K562 (cell line): ENCODE measurements at regions not wholly inside any gene's neighbourhood (a gene's known extent, or its start where the extent isn't known, plus 50 kb on each side); places are given as distances from the start of the nearest gene placed in this dataset.

Experiments used
- ETV6 ChIP-seq, 3 experiments: fragments of 150-350 bp in 1 of 3; sonication (generic) in 1 of 3; formaldehyde crosslinking in 1 of 3; IDR thresholded peaks; 2 replicates each; pipeline versions ENCODE4 v1.6.1 to v1.8.0; 2014 to 2022; ENCODE audit warnings: borderline replicate concordance in 2 of 3, low read depth in 2 of 3, antibody characterized with exemption in 1 of 3, low read length in 1 of 3, mild to moderate bottlenecking in 1 of 3, missing genetic modification reagents in 1 of 3
- FIP1L1 ChIP-seq: fragments of 200-400 bp; formaldehyde crosslinking; IDR thresholded peaks from 2 replicates; pipeline ENCODE4 v1.6.1; 2018; ENCODE audit warnings: mild to moderate bottlenecking, low read depth, low read length; ENCODE audit not compliant: poor library complexity, severe bottlenecking
- TF ChIP-seq, protein P1 (sequence below), 3 experiments: IDR thresholded peaks in 2 of 3; conservative IDR thresholded peaks in 1 of 3; 2 replicates each; pipeline ENCODE4 v1.5.1; 2011 to 2012; ENCODE audit warnings: low read length in 3 of 3, mild to moderate bottlenecking in 3 of 3, control low read depth in 2 of 3, improper control_type of control experiment in 1 of 3, inconsistent platforms in 1 of 3, low read depth in 1 of 3, mixed read lengths in 1 of 3, moderate library complexity in 1 of 3; ENCODE audit not compliant: insufficient read depth in 2 of 3
- TF ChIP-seq, protein P2 (sequence below): sonication (generic); formaldehyde crosslinking; IDR thresholded peaks from 2 replicates; pipeline ENCODE4 v1.8.0; 2022; ENCODE audit warnings: mild to moderate bottlenecking, low read depth, missing genetic modification reagents
- TF ChIP-seq, protein P3 (sequence below): sonication (generic); formaldehyde crosslinking; IDR thresholded peaks from 2 replicates; pipeline ENCODE4 v1.5.0; 2020; ENCODE audit warnings: missing genetic modification reagents
- TF ChIP-seq, protein P4 (sequence below): sonication (generic); formaldehyde crosslinking; IDR thresholded peaks from 2 replicates; pipeline ENCODE4 v1.8.1; 2022; ENCODE audit warnings: missing genetic modification reagents

DNA sequence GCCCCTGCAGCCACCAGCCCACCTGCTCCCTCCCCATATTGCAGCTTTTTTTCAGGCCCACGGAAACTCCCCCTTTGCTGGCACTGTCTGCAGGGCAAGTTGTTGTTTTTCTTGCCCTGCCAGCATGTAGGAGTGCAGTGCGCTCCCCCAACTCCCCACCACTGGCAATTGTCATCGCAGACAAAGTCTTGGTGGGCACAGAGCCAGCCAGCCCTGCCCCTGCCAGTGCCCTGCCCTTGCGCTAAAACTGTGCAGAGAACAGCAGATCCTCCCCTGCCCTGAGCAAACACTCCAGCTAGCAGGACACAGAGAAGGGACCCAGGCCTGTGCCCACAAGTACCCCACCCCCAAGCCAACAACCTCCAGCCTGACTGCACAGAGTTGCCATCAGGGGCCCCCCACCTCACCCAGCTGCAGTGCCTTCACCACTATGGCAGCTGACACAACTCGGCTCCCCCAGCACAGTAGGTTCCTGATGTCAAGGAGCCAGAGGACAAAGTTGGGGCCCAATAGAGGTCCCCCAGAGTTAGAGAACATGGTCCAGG, 158.1 kb upstream of the ARHGAP42 start:
- no peak for TF ChIP-seq FIP1L1
- TF ChIP-seq ETV6 (IDR thresholded peaks at IDR 0.05; ENCODE audit: borderline replicate concordance in 1 of 2, low read depth in 2 of 2, low read length in 1 of 2): no peak
- no peak for TF ChIP-seq ETV6 (CRISPR knock-in tag; IDR thresholded peaks at IDR 0.05; ENCODE audit: borderline replicate concordance)
- TF ChIP-seq, protein P1, sequence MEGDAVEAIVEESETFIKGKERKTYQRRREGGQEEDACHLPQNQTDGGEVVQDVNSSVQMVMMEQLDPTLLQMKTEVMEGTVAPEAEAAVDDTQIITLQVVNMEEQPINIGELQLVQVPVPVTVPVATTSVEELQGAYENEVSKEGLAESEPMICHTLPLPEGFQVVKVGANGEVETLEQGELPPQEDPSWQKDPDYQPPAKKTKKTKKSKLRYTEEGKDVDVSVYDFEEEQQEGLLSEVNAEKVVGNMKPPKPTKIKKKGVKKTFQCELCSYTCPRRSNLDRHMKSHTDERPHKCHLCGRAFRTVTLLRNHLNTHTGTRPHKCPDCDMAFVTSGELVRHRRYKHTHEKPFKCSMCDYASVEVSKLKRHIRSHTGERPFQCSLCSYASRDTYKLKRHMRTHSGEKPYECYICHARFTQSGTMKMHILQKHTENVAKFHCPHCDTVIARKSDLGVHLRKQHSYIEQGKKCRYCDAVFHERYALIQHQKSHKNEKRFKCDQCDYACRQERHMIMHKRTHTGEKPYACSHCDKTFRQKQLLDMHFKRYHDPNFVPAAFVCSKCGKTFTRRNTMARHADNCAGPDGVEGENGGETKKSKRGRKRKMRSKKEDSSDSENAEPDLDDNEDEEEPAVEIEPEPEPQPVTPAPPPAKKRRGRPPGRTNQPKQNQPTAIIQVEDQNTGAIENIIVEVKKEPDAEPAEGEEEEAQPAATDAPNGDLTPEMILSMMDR (IDR thresholded peaks at IDR 0.05 in 2 of 3, conservative IDR thresholded peaks at IDR 0.05 in 1 of 3; ENCODE audit: insufficient read depth in 2 of 3, low read depth in 1 of 3, low read length in 3 of 3): no peak
- TF ChIP-seq, protein P2, sequence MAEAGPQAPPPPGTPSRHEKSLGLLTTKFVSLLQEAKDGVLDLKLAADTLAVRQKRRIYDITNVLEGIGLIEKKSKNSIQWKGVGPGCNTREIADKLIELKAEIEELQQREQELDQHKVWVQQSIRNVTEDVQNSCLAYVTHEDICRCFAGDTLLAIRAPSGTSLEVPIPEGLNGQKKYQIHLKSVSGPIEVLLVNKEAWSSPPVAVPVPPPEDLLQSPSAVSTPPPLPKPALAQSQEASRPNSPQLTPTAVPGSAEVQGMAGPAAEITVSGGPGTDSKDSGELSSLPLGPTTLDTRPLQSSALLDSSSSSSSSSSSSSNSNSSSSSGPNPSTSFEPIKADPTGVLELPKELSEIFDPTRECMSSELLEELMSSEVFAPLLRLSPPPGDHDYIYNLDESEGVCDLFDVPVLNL (CRISPR knock-in tag): no peak
- TF ChIP-seq, protein P3, sequence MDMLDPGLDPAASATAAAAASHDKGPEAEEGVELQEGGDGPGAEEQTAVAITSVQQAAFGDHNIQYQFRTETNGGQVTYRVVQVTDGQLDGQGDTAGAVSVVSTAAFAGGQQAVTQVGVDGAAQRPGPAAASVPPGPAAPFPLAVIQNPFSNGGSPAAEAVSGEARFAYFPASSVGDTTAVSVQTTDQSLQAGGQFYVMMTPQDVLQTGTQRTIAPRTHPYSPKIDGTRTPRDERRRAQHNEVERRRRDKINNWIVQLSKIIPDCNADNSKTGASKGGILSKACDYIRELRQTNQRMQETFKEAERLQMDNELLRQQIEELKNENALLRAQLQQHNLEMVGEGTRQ (CRISPR knock-in tag): no peak
- TF ChIP-seq, protein P4, sequence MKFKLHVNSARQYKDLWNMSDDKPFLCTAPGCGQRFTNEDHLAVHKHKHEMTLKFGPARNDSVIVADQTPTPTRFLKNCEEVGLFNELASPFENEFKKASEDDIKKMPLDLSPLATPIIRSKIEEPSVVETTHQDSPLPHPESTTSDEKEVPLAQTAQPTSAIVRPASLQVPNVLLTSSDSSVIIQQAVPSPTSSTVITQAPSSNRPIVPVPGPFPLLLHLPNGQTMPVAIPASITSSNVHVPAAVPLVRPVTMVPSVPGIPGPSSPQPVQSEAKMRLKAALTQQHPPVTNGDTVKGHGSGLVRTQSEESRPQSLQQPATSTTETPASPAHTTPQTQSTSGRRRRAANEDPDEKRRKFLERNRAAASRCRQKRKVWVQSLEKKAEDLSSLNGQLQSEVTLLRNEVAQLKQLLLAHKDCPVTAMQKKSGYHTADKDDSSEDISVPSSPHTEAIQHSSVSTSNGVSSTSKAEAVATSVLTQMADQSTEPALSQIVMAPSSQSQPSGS: no peak
